Muscle of arm (tissue), 1 donor: ENCODE measurements at regions not wholly inside any gene's neighbourhood (a gene's known extent, or its start where the extent isn't known, plus 50 kb on each side); places are given as distances from the start of the nearest gene placed in this dataset.
"Not testable (repeated sequence)": the region's sequence is repeated elsewhere in the genome, so short reads cannot be mapped to it uniquely, and the experiment has no call there.

Experiments
- DNase-seq: peaks from one replicate; pipeline ENCODE4 v3.0.0-alpha.2; 2013

DNA sequence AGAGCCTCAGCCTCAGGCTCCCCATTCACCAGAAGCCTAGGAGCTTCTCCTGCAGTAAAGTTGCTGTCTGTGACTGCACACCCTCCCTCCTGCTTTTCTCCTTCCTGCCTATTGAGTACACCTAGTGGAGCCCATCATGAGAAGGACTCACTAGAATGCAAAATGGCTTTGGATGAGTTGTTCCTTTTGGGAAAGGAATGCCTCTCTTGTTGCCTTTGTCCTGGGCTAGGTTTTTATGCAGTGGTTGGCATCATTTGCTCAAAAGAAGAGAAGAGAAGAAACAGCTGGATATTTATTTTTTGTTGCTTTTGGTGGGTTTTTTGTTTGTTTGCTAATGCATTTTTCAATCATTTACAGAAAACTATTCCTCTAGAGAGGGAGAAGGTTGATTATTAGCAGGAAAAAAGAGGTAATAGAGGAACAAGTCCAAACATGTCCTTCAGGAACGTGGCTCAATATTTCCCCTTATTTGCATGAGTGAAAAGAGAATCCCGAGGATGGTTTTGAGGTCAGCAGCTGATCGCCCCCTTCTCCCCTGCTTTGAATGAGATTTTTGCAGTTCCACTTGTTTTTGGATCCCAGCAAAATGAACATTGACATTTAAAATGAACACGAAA lies 369.9 kb upstream of the NRP1 start:
- DNase-seq = no peak

GRCh38 chr10:33703501-33704213 lies 369.2 kb upstream of the NRP1 start:
- no peak for DNase-seq

GRCh38 chr10:33698033-33698432 lies 363.6 kb upstream of the NRP1 start:
- no peak for DNase-seq

GRCh38 chr10:33697016-33697415 lies 362.5 kb upstream of the NRP1 start:
- DNase-seq = no peak

GRCh38 chr10:33695536-33695935 lies 361.1 kb upstream of the NRP1 start:
- DNase-seq = no peak

DNA sequence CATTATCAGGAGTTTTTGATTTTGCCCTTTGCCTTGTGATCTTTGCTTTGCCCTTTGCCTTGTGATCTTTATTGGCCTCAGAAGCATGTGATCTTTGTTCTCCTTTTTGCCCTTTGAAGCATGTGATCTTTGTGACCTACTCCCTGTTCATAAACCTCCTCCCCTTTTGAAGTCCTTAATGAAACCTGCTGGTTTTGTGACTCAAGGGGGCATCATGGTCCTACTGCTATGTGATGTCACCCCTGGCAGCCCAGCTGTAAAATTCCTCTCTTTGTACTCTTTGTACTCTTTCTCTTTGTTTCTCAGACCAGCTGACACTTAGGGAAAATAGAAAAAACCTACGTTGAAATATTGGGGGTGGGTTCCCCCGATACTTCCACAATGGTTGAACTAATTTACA lies 356.1 kb upstream of the NRP1 start:
- not testable (repeated sequence) for DNase-seq

DNA sequence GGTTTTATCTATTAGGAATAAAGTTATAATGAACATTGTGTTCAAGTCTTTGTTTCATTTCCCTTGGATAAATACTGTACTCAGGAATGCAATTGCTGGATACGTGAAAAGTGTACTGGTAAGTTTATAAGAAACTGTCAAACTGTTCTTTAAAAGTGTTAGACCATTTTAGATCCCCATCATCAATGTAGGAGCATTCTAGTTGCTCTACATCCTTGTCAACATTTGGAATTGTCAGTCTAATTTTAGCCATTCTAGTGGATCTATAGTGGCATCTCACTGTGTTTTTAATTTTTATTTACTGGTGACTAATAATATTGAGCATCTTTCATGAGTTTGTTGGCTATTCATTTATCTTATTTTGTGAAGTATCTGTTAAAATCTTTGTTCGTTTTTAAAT lies 354.0 kb upstream of the NRP1 start:
- no peak for DNase-seq

GRCh38 chr10:33684211-33684611 lies 349.7 kb upstream of the NRP1 start:
- DNase-seq = peak; percentile 87

DNA sequence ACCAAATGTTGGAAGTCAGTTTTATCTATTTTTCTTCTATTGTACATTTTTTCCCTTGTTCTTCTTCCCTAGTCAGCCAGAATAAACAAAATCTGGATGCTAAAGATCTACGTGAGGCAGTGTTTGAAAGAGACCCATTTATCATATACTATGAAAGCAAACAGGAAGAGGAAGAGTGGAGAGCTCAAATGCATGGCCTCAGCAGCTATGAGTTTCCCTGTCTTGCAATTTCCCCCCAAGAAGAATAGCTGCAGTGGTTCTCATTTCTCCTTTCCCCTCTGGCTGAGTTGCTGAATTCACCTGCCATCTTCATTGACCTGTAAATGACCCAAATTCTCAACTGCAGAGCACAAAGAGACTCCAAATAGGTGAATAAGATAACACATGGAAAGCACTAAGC lies 347.1 kb upstream of the NRP1 start:
- no peak for DNase-seq

DNA sequence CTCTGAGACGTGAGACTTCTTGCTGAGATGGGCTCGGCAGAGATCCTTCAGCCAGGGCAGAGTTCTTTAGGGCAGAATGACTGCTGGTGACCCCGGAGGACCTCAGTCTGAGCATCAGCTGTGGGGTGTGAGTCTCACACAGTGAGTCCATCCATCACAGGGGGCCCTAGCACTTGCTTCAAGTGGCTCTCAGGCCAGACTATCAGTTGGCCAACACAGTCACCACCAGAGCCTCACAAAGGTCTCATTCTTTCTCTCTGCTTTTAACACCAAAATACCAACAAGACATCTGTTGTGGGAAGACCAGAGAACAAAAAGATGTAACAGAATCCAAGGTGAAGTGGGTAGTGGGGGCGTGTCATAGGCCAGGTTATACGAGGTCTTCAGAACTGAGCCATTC lies 345.6 kb upstream of the NRP1 start:
- DNase-seq = no peak

DNA sequence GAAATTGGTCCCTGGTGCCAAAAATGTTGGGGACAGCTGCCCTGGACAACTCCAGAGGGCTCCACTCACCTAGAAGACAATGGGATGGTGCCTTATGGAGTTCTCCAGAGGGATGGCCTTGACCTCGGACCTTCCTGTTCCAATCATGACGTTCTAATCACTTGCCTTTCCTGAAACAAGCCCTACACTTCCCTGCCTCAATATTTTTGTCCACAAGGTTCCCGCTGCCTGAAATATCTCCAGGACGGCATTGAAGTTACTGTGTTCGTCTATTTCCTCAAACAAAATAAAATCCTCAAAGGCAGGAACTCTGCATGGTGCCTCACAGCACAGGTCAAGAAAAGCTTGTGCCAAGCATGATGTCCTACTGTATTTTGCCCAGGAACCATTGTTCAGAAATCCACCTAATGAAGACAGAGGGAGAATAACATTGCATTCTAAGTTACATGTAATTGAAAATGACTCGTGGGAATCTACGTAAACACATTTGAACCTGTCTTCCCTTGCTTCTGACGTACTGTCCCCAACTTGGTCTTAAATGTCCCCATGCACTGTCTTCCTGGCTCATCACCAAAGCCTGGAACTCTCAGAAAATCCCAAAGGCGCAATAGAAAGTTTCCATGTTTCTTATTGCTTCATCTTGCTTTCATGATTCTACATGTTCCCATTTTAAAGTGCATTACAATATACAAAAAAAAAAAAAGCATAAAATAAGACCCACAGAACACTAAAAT lies 342.3 kb upstream of the NRP1 start:
- DNase-seq = no peak

- DNase-seq = peak; percentile 61
These were observed 340.6 kb upstream of the NRP1 start for GRCh38 chr10:33674986-33675599.

DNA sequence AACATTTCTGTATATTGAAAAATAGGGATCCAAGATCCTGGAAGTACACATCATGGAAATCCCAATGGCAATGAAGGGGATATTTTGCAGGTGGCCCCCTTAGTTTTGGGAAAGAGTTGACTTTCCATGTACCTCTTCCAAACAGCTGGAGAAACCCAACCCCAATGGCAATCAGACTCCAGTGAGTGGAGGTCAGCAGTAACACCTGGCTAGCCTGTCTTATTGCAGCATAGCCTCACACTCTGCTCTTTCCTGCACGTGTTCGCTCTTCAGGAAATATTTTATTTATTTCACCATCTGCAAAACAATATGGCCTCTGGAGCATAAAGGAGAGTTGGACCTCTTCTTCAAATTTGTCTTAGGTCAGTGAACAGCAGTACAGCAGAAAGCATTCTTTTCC lies 340.0 kb upstream of the NRP1 start:
- DNase-seq = peak; percentile 80

DNA sequence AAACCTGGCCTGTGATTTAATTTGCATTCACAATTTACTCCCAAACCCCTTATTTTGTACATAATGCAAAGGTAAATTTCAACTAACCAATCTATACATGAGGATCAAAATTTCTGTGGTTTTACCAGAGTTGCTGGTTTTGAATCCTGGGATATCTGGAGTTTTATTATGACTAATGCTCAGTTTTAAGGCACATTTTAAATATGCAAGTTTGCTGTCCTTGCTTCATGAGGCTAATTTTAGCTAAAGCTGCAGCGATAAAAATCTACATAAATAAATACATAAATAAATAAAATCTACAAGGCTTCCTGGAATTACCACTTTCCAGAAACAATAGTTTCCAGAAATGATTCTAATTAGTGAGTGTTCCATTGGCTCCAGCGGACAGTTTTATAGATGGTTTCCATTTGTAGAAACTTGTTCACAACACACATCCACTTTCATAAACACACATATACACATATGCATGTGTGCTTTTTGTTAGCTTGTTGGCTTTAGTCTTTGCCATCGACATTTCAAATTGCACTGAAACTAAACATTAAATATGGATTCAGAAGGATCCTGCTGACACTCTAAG lies 339.5 kb upstream of the NRP1 start:
- peak; percentile 47 for DNase-seq

- DNase-seq = no peak
These were observed 335.4 kb upstream of the NRP1 start for GRCh38 chr10:33669904-33670303.

- DNase-seq = no peak
These were observed 332.4 kb upstream of the NRP1 start for GRCh38 chr10:33666686-33667480.

DNA sequence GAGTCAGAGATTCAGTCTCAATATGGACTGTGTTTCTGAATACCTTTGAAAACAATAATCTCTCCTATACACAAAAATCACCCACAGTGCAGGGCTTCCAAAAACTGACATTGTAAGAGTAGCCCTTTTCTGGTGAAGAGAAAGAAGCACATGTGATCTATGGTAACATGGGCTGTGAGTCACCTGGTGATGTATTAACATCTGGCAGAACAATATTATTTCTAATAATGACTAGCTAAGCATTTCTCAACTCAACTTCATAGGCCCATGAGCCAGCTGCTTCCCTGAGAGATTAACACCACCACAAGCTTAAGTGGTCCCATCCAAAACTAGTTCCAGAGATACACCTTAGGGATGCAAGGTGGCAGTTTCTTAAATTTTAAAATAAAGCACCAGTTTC lies 331.0 kb upstream of the NRP1 start:
- DNase-seq = no peak

GRCh38 chr10:33664070-33664469 lies 329.6 kb upstream of the NRP1 start:
- no peak for DNase-seq

- peak; percentile 52 for DNase-seq
These were observed 327.3 kb upstream of the NRP1 start for GRCh38 chr10:33661580-33662336.

GRCh38 chr10:33660329-33660728 lies 325.9 kb upstream of the NRP1 start:
- DNase-seq = no peak

GRCh38 chr10:33657913-33658312 lies 323.4 kb upstream of the NRP1 start:
- no peak for DNase-seq
